ENCODE measurements at regions not wholly inside any gene's neighbourhood (a gene's known extent, or its start where the extent isn't known, plus 50 kb on each side); places are given as distances from the start of the nearest gene placed in this dataset.

DNA sequence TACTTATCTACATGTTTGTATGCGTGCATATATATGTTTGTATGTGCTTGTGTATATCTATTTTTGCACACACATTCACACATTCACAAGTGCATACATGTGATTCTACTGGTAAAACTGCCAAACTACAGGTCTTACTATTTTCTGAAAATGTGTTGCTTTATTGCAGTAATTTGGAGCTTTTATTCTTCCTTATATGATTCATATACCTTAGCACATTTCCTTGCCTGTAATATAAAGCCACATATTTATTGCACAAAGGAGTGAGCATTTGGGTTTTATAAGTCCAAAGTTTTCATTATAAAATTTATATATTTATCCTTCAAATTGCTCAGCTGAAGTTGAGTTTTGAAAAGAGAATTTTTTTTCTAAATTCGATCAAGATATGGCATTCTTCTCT is 1120.4 kb upstream of the PCDH9 start:
- no peak for TF ChIP-seq CTCF (IDR thresholded peaks at IDR 0.05; ENCODE audit: low read depth, low read length)
- no peak for TF ChIP-seq POLR2A (IDR thresholded peaks at IDR 0.05; ENCODE audit: extremely low read depth, insufficient read length)
